ENCODE measurements at regions not wholly inside any gene's neighbourhood (a gene's known extent, or its start where the extent isn't known, plus 50 kb on each side); places are given as distances from the start of the nearest gene placed in this dataset.

DNA sequence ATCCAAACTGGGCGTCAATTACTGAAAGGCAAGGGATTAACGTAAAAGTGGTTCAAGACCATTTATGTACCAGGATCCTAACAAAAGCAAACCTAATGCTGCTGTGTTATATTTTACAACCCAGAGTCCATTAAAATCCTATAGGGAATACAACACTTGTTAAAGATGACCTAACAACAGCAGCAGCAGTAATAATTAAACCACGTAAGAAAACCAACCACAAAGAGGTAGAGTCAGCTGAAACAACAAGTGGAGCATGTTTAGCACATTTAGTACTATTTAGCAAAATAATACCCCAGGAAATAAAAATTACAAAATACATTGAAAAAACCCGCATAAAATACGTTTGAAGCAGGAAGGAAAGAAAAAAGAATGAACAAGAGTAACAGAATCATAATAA is 82.1 kb upstream of the AGBL1 start:
- no peak for TF ChIP-seq POLR2A (IDR thresholded peaks at IDR 0.05; ENCODE audit: extremely low read depth, insufficient read length)
- no peak for TF ChIP-seq CTCF (IDR thresholded peaks at IDR 0.05; ENCODE audit: low read depth, low read length)
- TF ChIP-seq, protein P1, sequence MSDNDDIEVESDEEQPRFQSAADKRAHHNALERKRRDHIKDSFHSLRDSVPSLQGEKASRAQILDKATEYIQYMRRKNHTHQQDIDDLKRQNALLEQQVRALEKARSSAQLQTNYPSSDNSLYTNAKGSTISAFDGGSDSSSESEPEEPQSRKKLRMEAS (IDR thresholded peaks at IDR 0.05; ENCODE audit: low read depth, low read length): no peak
- TF ChIP-seq MYC (IDR thresholded peaks at IDR 0.05; ENCODE audit: low read depth, low read length): no peak
- H3K4me3 ChIP-seq (ENCODE audit: low read depth, low read length): no peak overlapping the region
- no peak for DNase-seq (ENCODE audit: low read depth)

DNA sequence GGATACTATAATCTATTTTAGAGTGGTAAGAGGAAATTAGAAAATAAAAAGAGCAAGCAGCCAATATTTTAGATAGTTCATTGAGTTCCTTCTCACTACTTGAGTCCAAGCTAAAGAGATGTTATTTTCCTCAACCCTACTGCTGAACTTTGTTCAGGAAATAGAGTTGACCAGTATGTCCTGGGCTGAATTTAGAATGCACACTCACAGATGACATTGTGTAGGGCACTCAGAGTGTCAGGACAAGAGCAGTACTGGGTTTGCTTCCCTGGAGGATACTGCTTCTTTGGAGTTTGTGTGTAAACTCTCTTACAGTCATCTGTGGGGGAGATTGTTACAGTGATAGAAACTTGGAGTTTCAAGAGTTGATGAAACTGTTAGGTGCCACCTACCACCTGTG is 80.0 kb upstream of the AGBL1 start:
- no peak for DNase-seq (ENCODE audit: low read depth)
- H3K4me3 ChIP-seq (ENCODE audit: low read depth, low read length): no peak overlapping the region
- TF ChIP-seq CTCF (IDR thresholded peaks at IDR 0.05; ENCODE audit: low read depth, low read length) (no peak), POLR2A (IDR thresholded peaks at IDR 0.05; ENCODE audit: extremely low read depth, insufficient read length) (no peak), MYC (IDR thresholded peaks at IDR 0.05; ENCODE audit: low read depth, low read length) (no peak)
- TF ChIP-seq, protein P1 (IDR thresholded peaks at IDR 0.05; ENCODE audit: low read depth, low read length): no peak

- TF ChIP-seq, protein P1 (IDR thresholded peaks at IDR 0.05; ENCODE audit: low read depth, low read length): no peak
- TF ChIP-seq CTCF (IDR thresholded peaks at IDR 0.05; ENCODE audit: low read depth, low read length): no peak
- TF ChIP-seq POLR2A (IDR thresholded peaks at IDR 0.05; ENCODE audit: extremely low read depth, insufficient read length): no peak
- no peak for TF ChIP-seq MYC (IDR thresholded peaks at IDR 0.05; ENCODE audit: low read depth, low read length)
- H3K4me3 ChIP-seq (ENCODE audit: low read depth, low read length): no peak overlapping the region
- no peak for DNase-seq (ENCODE audit: low read depth)
These were observed 78.5 kb upstream of the AGBL1 start for GRCh38 chr15:86001200-86001599.

- TF ChIP-seq POLR2A (IDR thresholded peaks at IDR 0.05; ENCODE audit: extremely low read depth, insufficient read length): no peak
- TF ChIP-seq, protein P1 (IDR thresholded peaks at IDR 0.05; ENCODE audit: low read depth, low read length): no peak
- no peak for TF ChIP-seq CTCF (IDR thresholded peaks at IDR 0.05; ENCODE audit: low read depth, low read length)
- no peak for TF ChIP-seq MYC (IDR thresholded peaks at IDR 0.05; ENCODE audit: low read depth, low read length)
- no peak for DNase-seq (ENCODE audit: low read depth)
- H3K4me3 ChIP-seq (ENCODE audit: low read depth, low read length): no peak overlapping the region
These were observed 77.2 kb upstream of the AGBL1 start for GRCh38 chr15:86002444-86002843.

GRCh38 chr15:86004061-86004460 is 75.6 kb upstream of the AGBL1 start:
- no peak overlapping the region for H3K4me3 ChIP-seq (ENCODE audit: low read depth, low read length)
- DNase-seq (ENCODE audit: low read depth): no peak
- no peak for TF ChIP-seq POLR2A (IDR thresholded peaks at IDR 0.05; ENCODE audit: extremely low read depth, insufficient read length)
- no peak for TF ChIP-seq MYC (IDR thresholded peaks at IDR 0.05; ENCODE audit: low read depth, low read length)
- TF ChIP-seq CTCF (IDR thresholded peaks at IDR 0.05; ENCODE audit: low read depth, low read length): no peak
- TF ChIP-seq, protein P1 (IDR thresholded peaks at IDR 0.05; ENCODE audit: low read depth, low read length): no peak

- TF ChIP-seq MYC (IDR thresholded peaks at IDR 0.05; ENCODE audit: low read depth, low read length) (no peak), POLR2A (IDR thresholded peaks at IDR 0.05; ENCODE audit: extremely low read depth, insufficient read length) (no peak), CTCF (IDR thresholded peaks at IDR 0.05; ENCODE audit: low read depth, low read length) (no peak)
- no peak overlapping the region for H3K4me3 ChIP-seq (ENCODE audit: low read depth, low read length)
- no peak for DNase-seq (ENCODE audit: low read depth)
These were observed 73.1 kb upstream of the AGBL1 start for GRCh38 chr15:86006546-86006945.
